ENCODE measurements at regions not wholly inside any gene's neighbourhood (a gene's known extent, or its start where the extent isn't known, plus 50 kb on each side); places are given as distances from the start of the nearest gene placed in this dataset.
A peak's percentile ranks its signal among the peaks of the same experiment; 100 is the strongest.

GRCh38 chr3:177483182-177483967 is 286.1 kb upstream of the TBL1XR1 start (continued):
- TF ChIP-seq E2F6 (IDR thresholded peaks at IDR 0.05) (0 out of 2 replicates have a peak, but pooled peaks have one; percentile 27), NRF1 (IDR thresholded peaks at IDR 0.05; ENCODE audit: low read depth, low read length) (no peak), RXRA (IDR thresholded peaks at IDR 0.05; ENCODE audit: insufficient read depth, low read depth, low read length) (no peak), CHD7 (IDR thresholded peaks at IDR 0.05; ENCODE audit: insufficient replicate concordance, low read length) (no peak)
